HCT116 (cell line): ENCODE measurements at regions not wholly inside any gene's neighbourhood (a gene's known extent, or its start where the extent isn't known, plus 50 kb on each side); places are given as distances from the start of the nearest gene placed in this dataset.

Experiments used
- ATAC-seq: fragments of 200-7000 bp; cut with Tn5 transposase; 2 replicates; pipeline ENCODE4 v1.9.1; 2020; ENCODE audit warnings: mild to moderate bottlenecking, moderate library complexity
- BruUV-seq: library from RNA; stranded (reverse); fragments of 400-500 nt; replicated peaks from 2 replicates; lab custom pipeline; 2021; lab: Mats Ljungman, UMichigan
- CTCF ChIA-PET: fragments of 300-600 bp; sonication (Branson Sonifier 250); formaldehyde crosslinking; loops from one replicate; lab custom pipeline; 2021; ENCODE audit warnings: antibody characterized with exemption; lab: Charles Lee
- POLR2A ChIA-PET: fragments of 300-600, 350-600 bp; sonication (Branson Sonifier 250); formaldehyde crosslinking; loops from one replicate; lab custom pipeline; 2021; ENCODE audit warnings: antibody characterized with exemption; lab: Charles Lee
- RAD21 ChIA-PET, 2 experiments: fragments of 300-600 bp; sonication (Branson Sonifier 250); formaldehyde crosslinking; loops; one replicate each; lab custom pipeline; 2023; ENCODE audit warnings: low total read pairs in 2 of 2; ENCODE audit not compliant: uncharacterized antibody in 2 of 2, unreplicated experiment in 2 of 2, low non-redundant PET in 1 of 2; lab: Charles Lee
- DNase-seq: peaks from one replicate; pipeline ENCODE4 v3.0.0-alpha.2; 2010; ENCODE audit warnings: low read depth, low spot score
- H2AFZ ChIP-seq: fragments of 200-600 bp; shearing (Covaris generic), sonication (generic); 2 replicates; pipeline ENCODE4 v1.6.1; 2017; ENCODE audit warnings: low read depth, mixed run types, mixed read lengths, antibody characterized with exemption, low read length; ENCODE audit not compliant: poor library complexity, severe bottlenecking
- H3K27ac ChIP-seq: 2 replicates; pipeline ENCODE4 v1.5.1; 2012; ENCODE audit warnings: low read depth, low read length
- H3K27me3 ChIP-seq: fragments of 200-600 bp; sonication (generic); 2 replicates; pipeline ENCODE4 v1.6.1; 2016; ENCODE audit warnings: mixed run types, low read length, mixed read lengths; ENCODE audit not compliant: insufficient read depth
- H3K36me3 ChIP-seq, 2 experiments: fragments of 200-500 bp in 1 of 2; fragments of 200-600 bp in 1 of 2; sonication (Bioruptor generic) in 1 of 2; sonication (generic) in 1 of 2; 2 replicates each; pipeline versions ENCODE4 v1.5.1 to v1.6.1; 2014 to 2016; ENCODE audit warnings: low read length in 2 of 2, inconsistent platforms in 1 of 2, mixed read lengths in 1 of 2, mixed run types in 1 of 2; ENCODE audit not compliant: insufficient read depth in 2 of 2, control insufficient read depth in 1 of 2
- H3K4me1 ChIP-seq, 2 experiments: fragments of 200-600 bp in 1 of 2; sonication (generic) in 1 of 2; 2 replicates each; pipeline versions ENCODE4 v1.5.1 to v1.6.1; 2012 to 2017; ENCODE audit warnings: low read length in 2 of 2, inconsistent platforms in 1 of 2, mild to moderate bottlenecking in 1 of 2, mixed read lengths in 1 of 2, mixed run types in 1 of 2, moderate library complexity in 1 of 2; ENCODE audit not compliant: insufficient read depth in 2 of 2, control insufficient read depth in 1 of 2
- H3K4me2 ChIP-seq: fragments of 200-600 bp; sonication (generic); 2 replicates; pipeline ENCODE4 v1.6.1; 2017; ENCODE audit warnings: mixed run types, low read length, mixed read lengths
- H3K4me3 ChIP-seq, 2 experiments: fragments of 200-600 bp in 1 of 2; sonication (generic) in 1 of 2; replicated peaks in 1 of 2; 2 replicates each; pipeline ENCODE4 v1.5.1; 2011 to 2016; ENCODE audit warnings: low read length in 2 of 2, control low read depth in 1 of 2, low read depth in 1 of 2, mild to moderate bottlenecking in 1 of 2, mixed read lengths in 1 of 2, mixed run types in 1 of 2
- H3K79me2 ChIP-seq: fragments of 200-600 bp; sonication (generic); 2 replicates; pipeline ENCODE4 v1.6.1; 2017; ENCODE audit warnings: mild to moderate bottlenecking, mixed run types, low read length, moderate library complexity, mixed read lengths; ENCODE audit not compliant: insufficient read depth
- H3K9ac ChIP-seq: fragments of 200-600 bp; sonication (generic); 2 replicates; pipeline ENCODE4 v1.6.1; 2016; ENCODE audit warnings: low read length, mixed read lengths
- H3K9me2 ChIP-seq: fragments of 200-600 bp; sonication (generic), shearing (Covaris generic); 2 replicates; pipeline ENCODE4 v1.6.1; 2017; ENCODE audit warnings: mixed run types, mild to moderate bottlenecking, moderate library complexity; ENCODE audit not compliant: insufficient read depth
- H3K9me3 ChIP-seq, 2 experiments: fragments of 200-500 bp in 1 of 2; fragments of 200-600 bp in 1 of 2; sonication (Bioruptor generic) in 1 of 2; sonication (generic) in 1 of 2; 2 replicates each; pipeline ENCODE4 v1.6.1; 2014 to 2017; ENCODE audit warnings: low read length in 2 of 2, mixed read lengths in 2 of 2, inconsistent platforms in 1 of 2, low read depth in 1 of 2, mild to moderate bottlenecking in 1 of 2, mixed run types in 1 of 2, moderate library complexity in 1 of 2; ENCODE audit not compliant: control insufficient read depth in 1 of 2, insufficient read depth in 1 of 2
- H4K20me1 ChIP-seq: fragments of 200-600 bp; sonication (generic), shearing (Covaris generic); 2 replicates; pipeline ENCODE4 v1.6.1; 2017; ENCODE audit warnings: mixed run types, mild to moderate bottlenecking, moderate library complexity; ENCODE audit not compliant: insufficient read depth
- CBX3 ChIP-seq: IDR thresholded peaks from 2 replicates; pipeline ENCODE4 v1.6.1; 2012; ENCODE audit warnings: low read depth
- EGR1 ChIP-seq: IDR thresholded peaks from 2 replicates; pipeline ENCODE4 v1.6.1; 2012; ENCODE audit warnings: low read depth
- ELF1 ChIP-seq: IDR thresholded peaks from 2 replicates; pipeline ENCODE4 v1.6.1; 2012; ENCODE audit warnings: low read depth, borderline replicate concordance
- EZH2phosphoT487 ChIP-seq: fragments of 200-600 bp; IDR thresholded peaks from 2 replicates; pipeline ENCODE4 v1.6.1; 2018; ENCODE audit warnings: antibody characterized with exemption, borderline replicate concordance
- POLR2A ChIP-seq: IDR thresholded peaks from 2 replicates; pipeline ENCODE4 v1.7.0; 2011; ENCODE audit warnings: borderline replicate concordance; ENCODE audit not compliant: insufficient read depth, insufficient read length; ENCODE audit errors: extremely low read depth
- POLR2AphosphoS5 ChIP-seq: IDR thresholded peaks from 2 replicates; pipeline ENCODE4 v1.6.1; 2011; ENCODE audit warnings: mild to moderate bottlenecking, low read depth, low read length, moderate library complexity
- REST ChIP-seq: IDR thresholded peaks from 2 replicates; pipeline ENCODE4 v1.6.1; 2012; ENCODE audit warnings: low read depth
- SP1 ChIP-seq: IDR thresholded peaks from 2 replicates; pipeline ENCODE4 v1.6.1; 2012; ENCODE audit warnings: low read depth
- SRF ChIP-seq: IDR thresholded peaks from 2 replicates; pipeline ENCODE4 v1.6.1; 2012; ENCODE audit warnings: low read depth
- TCF7L2 ChIP-seq: IDR thresholded peaks from 2 replicates; pipeline ENCODE4 v1.7.0; 2011; ENCODE audit warnings: borderline replicate concordance, inconsistent platforms; ENCODE audit not compliant: insufficient read depth, insufficient read length; ENCODE audit errors: extremely low read depth
- ZFX ChIP-seq: fragments of 450-650 bp; IDR thresholded peaks from 2 replicates; pipeline ENCODE4 v1.6.1; 2017
- ZNF274 ChIP-seq: fragments of 200-500 bp; sonication (Bioruptor generic); IDR thresholded peaks from 2 replicates; pipeline ENCODE4 v1.6.1; 2014; ENCODE audit warnings: mild to moderate bottlenecking, low read depth, low read length, inconsistent platforms
- intact Hi-C: fragments of 100-400 bp; cut with micrococcal nuclease; formaldehyde crosslinking; loops from 2 replicates; pipeline ENCODE4 v1.10.0; 2022
- TF ChIP-seq, protein P1 (sequence below), 3 experiments: fragments of 200-600 bp in 1 of 3; sonication (generic) in 1 of 3; IDR thresholded peaks in 2 of 3; conservative IDR thresholded peaks in 1 of 3; 2 replicates each; pipeline ENCODE4 v1.5.1; 2012 to 2017; ENCODE audit warnings: low read depth in 2 of 3, low read length in 2 of 3, antibody characterized with exemption in 1 of 3, borderline replicate concordance in 1 of 3, control low read depth in 1 of 3, mild to moderate bottlenecking in 1 of 3, mixed read lengths in 1 of 3, mixed run types in 1 of 3, moderate library complexity in 1 of 3; ENCODE audit not compliant: insufficient read depth in 1 of 3

- Histone ChIP-seq H3K4me2 (no peak overlapping the region), H2AFZ (no peak overlapping the region), H3K4me3 (no peak overlapping the region), H3K4me1 (peaks cover 0 to 4% of the 10 kb centered on the region in 2 experiments; a peak in 3 of 4 replicates), H3K27me3 (peaks cover 7% of the 10 kb centered on the region; the same call in 1 of the 2 replicates), H4K20me1 (no peaks in the 10 kb centered on the region), H3K9ac (no peak overlapping the region), H3K36me3 (no peaks in the 10 kb centered on the region), H3K9me3 (no peaks in the 10 kb centered on the region), H3K27ac (no peak overlapping the region), H3K79me2 (no peaks in the 10 kb centered on the region), H3K9me2 (no peaks in the 10 kb centered on the region)
- ATAC-seq (no peak), DNase-seq (no peak)
- RAD21 ChIA-PET: no interaction called here
- TF ChIP-seq POLR2A (no peak), ZFX (no peak), ZNF274 (no peak), ELF1 (no peak), SP1 (no peak), POLR2AphosphoS5 (no peak), TCF7L2 (no peak), EZH2phosphoT487 (no peak), CBX3 (no peak), SRF (no peak), REST (no peak), EGR1 (no peak)
- TF ChIP-seq, protein P1, sequence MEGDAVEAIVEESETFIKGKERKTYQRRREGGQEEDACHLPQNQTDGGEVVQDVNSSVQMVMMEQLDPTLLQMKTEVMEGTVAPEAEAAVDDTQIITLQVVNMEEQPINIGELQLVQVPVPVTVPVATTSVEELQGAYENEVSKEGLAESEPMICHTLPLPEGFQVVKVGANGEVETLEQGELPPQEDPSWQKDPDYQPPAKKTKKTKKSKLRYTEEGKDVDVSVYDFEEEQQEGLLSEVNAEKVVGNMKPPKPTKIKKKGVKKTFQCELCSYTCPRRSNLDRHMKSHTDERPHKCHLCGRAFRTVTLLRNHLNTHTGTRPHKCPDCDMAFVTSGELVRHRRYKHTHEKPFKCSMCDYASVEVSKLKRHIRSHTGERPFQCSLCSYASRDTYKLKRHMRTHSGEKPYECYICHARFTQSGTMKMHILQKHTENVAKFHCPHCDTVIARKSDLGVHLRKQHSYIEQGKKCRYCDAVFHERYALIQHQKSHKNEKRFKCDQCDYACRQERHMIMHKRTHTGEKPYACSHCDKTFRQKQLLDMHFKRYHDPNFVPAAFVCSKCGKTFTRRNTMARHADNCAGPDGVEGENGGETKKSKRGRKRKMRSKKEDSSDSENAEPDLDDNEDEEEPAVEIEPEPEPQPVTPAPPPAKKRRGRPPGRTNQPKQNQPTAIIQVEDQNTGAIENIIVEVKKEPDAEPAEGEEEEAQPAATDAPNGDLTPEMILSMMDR (IDR thresholded peaks at IDR 0.05 in 2 of 3, conservative IDR thresholded peaks at IDR 0.05 in 1 of 3; ENCODE audit: borderline replicate concordance in 1 of 3, insufficient read depth in 1 of 3, low read depth in 2 of 3, low read length in 2 of 3): no peak
- no TSS peak for BruUV-seq
- CTCF ChIA-PET: no interaction called here
- POLR2A ChIA-PET: no interaction called here
- intact Hi-C loops: no loop called here
These were observed 588.5 kb downstream of the VRK1 start for GRCh38 chr14:97385727-97386126.
